Endometrial microvascular endothelial cells (primary cell): ENCODE measurements at regions not wholly inside any gene's neighbourhood (a gene's known extent, or its start where the extent isn't known, plus 50 kb on each side); places are given as distances from the start of the nearest gene placed in this dataset.

ENCODE experiments used
- in situ Hi-C: cut with HindIII; loops from 2 replicates; pipeline ENCODE4 v1.10.0; 2017; ENCODE audit warnings: low sequenced_read_pairs, low pct_unique_long_range_greater_than_20kb; ENCODE audit errors: inconsistent ontology term

GRCh38 chr18:56545464-56545863 is 92.9 kb downstream of the TXNL1 start:
- in situ Hi-C loops, result no loop called here

- in situ Hi-C loops, result no loop called here
Measured at GRCh38 chr18:56542476-56542875, 95.9 kb downstream of the TXNL1 start.

- in situ Hi-C loops, result no loop called here
Measured at GRCh38 chr18:56541793-56542192, 96.6 kb downstream of the TXNL1 start.

- in situ Hi-C loops, result no loop called here
Measured at GRCh38 chr18:56541340-56541739, 97.1 kb downstream of the TXNL1 start.

GRCh38 chr18:56538746-56539145 is 99.6 kb downstream of the TXNL1 start:
- in situ Hi-C loops, result no loop called here

- in situ Hi-C loops, result no loop called here
Measured at GRCh38 chr18:56532176-56532840, 106.1 kb downstream of the TXNL1 start.

- in situ Hi-C loops, result no loop called here
Measured at GRCh38 chr18:56522816-56523215, 115.6 kb downstream of the TXNL1 start.

GRCh38 chr18:56521263-56521662 is 117.1 kb downstream of the TXNL1 start:
- in situ Hi-C loops, result no loop called here

- in situ Hi-C loops, result no loop called here
Measured at GRCh38 chr18:56517761-56518160, 120.6 kb downstream of the TXNL1 start.

- in situ Hi-C loops, result no loop called here
Measured at GRCh38 chr18:56517196-56517595, 121.2 kb downstream of the TXNL1 start.

- in situ Hi-C loops, result no loop called here
Measured at GRCh38 chr18:56516789-56517188, 121.6 kb downstream of the TXNL1 start.

- in situ Hi-C loops, result no loop called here
Measured at GRCh38 chr18:56515522-56515921, 122.9 kb downstream of the TXNL1 start.

- in situ Hi-C loops, result no loop called here
Measured at GRCh38 chr18:56511996-56512395, 126.4 kb downstream of the TXNL1 start.

- in situ Hi-C loops, result no loop called here
Measured at GRCh38 chr18:56510108-56510507, 128.3 kb downstream of the TXNL1 start.

- in situ Hi-C loops, result no loop called here
Measured at GRCh38 chr18:56509656-56510055, 128.7 kb downstream of the TXNL1 start.

GRCh38 chr18:56508370-56509036 is 129.9 kb downstream of the TXNL1 start:
- in situ Hi-C loops, result no loop called here

GRCh38 chr18:56505971-56506370 is 132.4 kb downstream of the TXNL1 start:
- in situ Hi-C loops, result no loop called here

GRCh38 chr18:56505293-56505692 is 133.1 kb downstream of the TXNL1 start:
- in situ Hi-C loops, result no loop called here

GRCh38 chr18:56501896-56502295 is 136.5 kb downstream of the TXNL1 start:
- in situ Hi-C loops, result no loop called here

- in situ Hi-C loops, result no loop called here
Measured at GRCh38 chr18:56495884-56496283, 142.5 kb downstream of the TXNL1 start.

- in situ Hi-C loops, result no loop called here
Measured at GRCh38 chr18:56493531-56493930, 144.9 kb downstream of the TXNL1 start.
